ENCODE measurements at regions not wholly inside any gene's neighbourhood (a gene's known extent, or its start where the extent isn't known, plus 50 kb on each side); places are given as distances from the start of the nearest gene placed in this dataset.
"Not testable (repeated sequence)": the region's sequence is repeated elsewhere in the genome, so short reads cannot be mapped to it uniquely, and the experiment has no call there.

- DNase-seq (ENCODE audit: low read depth), result no peak
These were observed 51.8 kb downstream of the ASCL4 start for GRCh38 chr12:107826276-107826675.

- DNase-seq (ENCODE audit: low read depth), result no peak
These were observed 54.8 kb downstream of the ASCL4 start for GRCh38 chr12:107829271-107829670.

GRCh38 chr12:107832441-107832840 lies 57.9 kb downstream of the ASCL4 start:
- no peak for DNase-seq (ENCODE audit: low read depth)

- DNase-seq (ENCODE audit: low read depth), result no peak
These were observed 65.7 kb downstream of the ASCL4 start for GRCh38 chr12:107840186-107840585.

- peak; percentile 41 for DNase-seq (ENCODE audit: low read depth)
These were observed 69.1 kb downstream of the ASCL4 start for GRCh38 chr12:107843351-107844311.

GRCh38 chr12:107844312-107844921 lies 69.9 kb downstream of the ASCL4 start:
- DNase-seq (ENCODE audit: low read depth), result peak; percentile 31

GRCh38 chr12:107845226-107845979 lies 70.9 kb downstream of the ASCL4 start:
- no peak for DNase-seq (ENCODE audit: low read depth)

- DNase-seq (ENCODE audit: low read depth), result peak; percentile 49
These were observed 71.6 kb downstream of the ASCL4 start for GRCh38 chr12:107845980-107846659.

- DNase-seq (ENCODE audit: low read depth), result no peak
These were observed 72.9 kb downstream of the ASCL4 start for GRCh38 chr12:107847430-107847829.

GRCh38 chr12:107847830-107848229 lies 73.3 kb downstream of the ASCL4 start:
- no peak for DNase-seq (ENCODE audit: low read depth)

GRCh38 chr12:107853479-107853878 lies 79.0 kb downstream of the ASCL4 start:
- no peak for DNase-seq (ENCODE audit: low read depth)

- no peak for DNase-seq (ENCODE audit: low read depth)
These were observed 81.0 kb downstream of the ASCL4 start for GRCh38 chr12:107855471-107855870.

- no peak for DNase-seq (ENCODE audit: low read depth)
These were observed 81.6 kb downstream of the ASCL4 start for GRCh38 chr12:107856096-107856495.

- no peak for DNase-seq (ENCODE audit: low read depth)
These were observed 82.7 kb downstream of the ASCL4 start for GRCh38 chr12:107857191-107857590.

GRCh38 chr12:107859367-107859766 lies 84.9 kb downstream of the ASCL4 start:
- DNase-seq (ENCODE audit: low read depth), result no peak

GRCh38 chr12:107864235-107864634 lies 89.7 kb downstream of the ASCL4 start:
- no peak for DNase-seq (ENCODE audit: low read depth)

- DNase-seq (ENCODE audit: low read depth), result not testable (repeated sequence)
These were observed 90.2 kb downstream of the ASCL4 start for GRCh38 chr12:107864727-107865126.

- DNase-seq (ENCODE audit: low read depth), result no peak
These were observed 98.7 kb downstream of the ASCL4 start for GRCh38 chr12:107873223-107873622.

GRCh38 chr12:107875786-107876185 lies 101.3 kb downstream of the ASCL4 start:
- no peak for DNase-seq (ENCODE audit: low read depth)

- DNase-seq (ENCODE audit: low read depth), result peak; percentile 67
These were observed 110.5 kb downstream of the ASCL4 start for GRCh38 chr12:107884769-107885694.

GRCh38 chr12:107888789-107889188 lies 114.3 kb downstream of the ASCL4 start:
- no peak for DNase-seq (ENCODE audit: low read depth)
